T-cell (primary cell): ENCODE measurements at regions not wholly inside any gene's neighbourhood (a gene's known extent, or its start where the extent isn't known, plus 50 kb on each side); places are given as distances from the start of the nearest gene placed in this dataset.

ENCODE experiments used
- ATAC-seq, 4 experiments: fragments of 200-7000 bp in 3 of 4; fragments of 150-1000 bp in 1 of 4; cut with Tn5 transposase; replicated peaks in 1 of 4; 1 replicate in 3 of 4; 2 replicates in 1 of 4; pipeline ENCODE4 v1.10.0; 2021; ENCODE audit warnings: moderate library complexity in 3 of 4, mild to moderate bottlenecking in 2 of 4, moderate number of reproducible peaks in 1 of 4
- CTCF ChIA-PET, 2 donors: fragments of 300-600 bp; sonication (Branson Sonifier 250); formaldehyde crosslinking; loops; one replicate each; lab custom pipeline; 2022; ENCODE audit warnings: antibody characterized with exemption in 2 of 2; lab: Charles Lee
- POLR2A ChIA-PET, 2 donors: fragments of 300-600 bp; sonication (Branson Sonifier 250); formaldehyde crosslinking; loops; one replicate each; lab custom pipeline; 2022; ENCODE audit warnings: antibody characterized with exemption in 2 of 2; lab: Charles Lee
- DNase-seq, 35 experiments: peaks; one replicate each; pipeline versions ENCODE4 v3.0.0 to v3.0.0-alpha.2; 2013 to 2023
- H3K27ac ChIP-seq: one replicate; pipeline ENCODE4 v1.5.1; 2013; ENCODE audit warnings: low read length
- H3K27me3 ChIP-seq, 2 experiments: replicated peaks in 1 of 2; 1 replicate in 1 of 2; 2 replicates in 1 of 2; pipeline versions ENCODE4 v1.6.1 to v1.7.0; 2013; ENCODE audit warnings: low read length in 1 of 2, mixed read lengths in 1 of 2; ENCODE audit not compliant: control insufficient read depth in 2 of 2, insufficient read depth in 2 of 2; ENCODE audit errors: extremely low read depth in 1 of 2
- H3K36me3 ChIP-seq, 2 donors: 1 replicate in 1 of 2; 2 replicates in 1 of 2; pipeline versions ENCODE4 v1.6.1 to v1.7.0; 2013; ENCODE audit warnings: low read length in 1 of 2; ENCODE audit not compliant: control insufficient read depth in 2 of 2, insufficient read depth in 1 of 2; ENCODE audit errors: extremely low read depth in 1 of 2
- H3K4me1 ChIP-seq, 2 experiments: 1 replicate in 1 of 2; 2 replicates in 1 of 2; pipeline versions ENCODE4 v1.6.1 to v1.7.0; 2013; ENCODE audit warnings: low read length in 2 of 2, mixed read lengths in 1 of 2; ENCODE audit not compliant: insufficient read depth in 2 of 2, control insufficient read depth in 1 of 2; ENCODE audit errors: extremely low read depth in 1 of 2
- H3K4me3 ChIP-seq, 2 donors: 1 replicate in 1 of 2; 2 replicates in 1 of 2; pipeline versions ENCODE4 v1.5.1 to v1.7.0; 2013; ENCODE audit warnings: mild to moderate bottlenecking in 2 of 2, low read length in 1 of 2, moderate library complexity in 1 of 2; ENCODE audit not compliant: control insufficient read depth in 1 of 2; ENCODE audit errors: extremely low read depth in 1 of 2
- H3K9me3 ChIP-seq: 2 replicates; pipeline ENCODE4 v1.7.0; 2013
- H3K27ac Mint-ChIP-seq, 2 donors: one replicate each; pipeline ENCODE4 v1.8.0; 2020 to 2021; ENCODE audit warnings: mild to moderate bottlenecking in 2 of 2, mixed read lengths in 2 of 2
- H3K27me3 Mint-ChIP-seq, 2 donors: one replicate each; pipeline ENCODE4 v1.8.0; 2021 to 2022; ENCODE audit warnings: mixed read lengths in 2 of 2
- H3K36me3 Mint-ChIP-seq: one replicate; pipeline ENCODE4 v1.8.0; 2021; ENCODE audit warnings: mixed read lengths
- H3K4me1 Mint-ChIP-seq, 3 donors: one replicate each; pipeline ENCODE4 v1.8.0; 2020 to 2022; ENCODE audit warnings: mixed read lengths in 3 of 3, mild to moderate bottlenecking in 1 of 3
- H3K4me3 Mint-ChIP-seq, 3 donors: one replicate each; pipeline ENCODE4 v1.8.0; 2020 to 2022; ENCODE audit warnings: mild to moderate bottlenecking in 3 of 3, mixed read lengths in 3 of 3, moderate library complexity in 3 of 3
- H3K9me3 Mint-ChIP-seq, 3 donors: one replicate each; pipeline ENCODE4 v1.8.0; 2020 to 2022; ENCODE audit warnings: mixed read lengths in 3 of 3
- WGBS: methylation state at CpG from one replicate; pipeline ENCODE4 v1.1.5; 2013; ENCODE audit warnings: missing lambda C conversion rate; ENCODE audit not compliant: insufficient coverage; 5-methylcytosine and 5-hydroxymethylcytosine counted together

GRCh38 chr6:91660893-91661292 is 1074.0 kb upstream of the MAP3K7 start:
- no peaks in the 10 kb centered on the region for H3K4me1 Mint-ChIP-seq
- ChIA-PET POLR2A (no interaction called here), CTCF (no interaction called here)
- no peak overlapping the region for H3K27ac ChIP-seq
- H3K27ac Mint-ChIP-seq: no peak overlapping the region
- no peak overlapping the region for H3K4me3 ChIP-seq
- ATAC-seq: no peak
- H3K9me3 Mint-ChIP-seq: peaks cover 0 to 16% (median 6%) of the 10 kb centered on the region in 3 donors
- H3K4me1 ChIP-seq: no peaks in the 10 kb centered on the region
- no peaks in the 10 kb centered on the region for H3K27me3 ChIP-seq
- no peaks in the 10 kb centered on the region for H3K36me3 ChIP-seq
- no peaks in the 10 kb centered on the region for H3K27me3 Mint-ChIP-seq
- DNase-seq: no peak
- no peaks in the 10 kb centered on the region for H3K36me3 Mint-ChIP-seq
- WGBS: no CpG with 5 or more reads among the region's 1 CpG
- H3K4me3 Mint-ChIP-seq: no peak overlapping the region
- no peaks in the 10 kb centered on the region for H3K9me3 ChIP-seq

- peaks cover 0 to 16% (median 8%) of the 10 kb centered on the region in 3 donors for H3K9me3 Mint-ChIP-seq
- H3K4me1 Mint-ChIP-seq: no peaks in the 10 kb centered on the region
- Histone ChIP-seq H3K9me3 (no peaks in the 10 kb centered on the region), H3K4me1 (no peaks in the 10 kb centered on the region), H3K36me3 (no peaks in the 10 kb centered on the region), H3K27ac (no peak overlapping the region), H3K4me3 (no peak overlapping the region), H3K27me3 (no peaks in the 10 kb centered on the region)
- WGBS: no CpG with 5 or more reads among the region's 1 CpG
- no peak for DNase-seq
- no peaks in the 10 kb centered on the region for H3K27me3 Mint-ChIP-seq
- H3K27ac Mint-ChIP-seq: no peak overlapping the region
- ChIA-PET CTCF (no interaction called here), POLR2A (no interaction called here)
- H3K4me3 Mint-ChIP-seq: no peak overlapping the region
- H3K36me3 Mint-ChIP-seq: no peaks in the 10 kb centered on the region
- ATAC-seq: no peak
Measured at GRCh38 chr6:91659891-91660290, 1073.0 kb upstream of the MAP3K7 start.

- ATAC-seq: no peak
- Histone ChIP-seq H3K9me3 (no peaks in the 10 kb centered on the region), H3K27me3 (no peaks in the 10 kb centered on the region), H3K27ac (no peak overlapping the region), H3K4me1 (no peaks in the 10 kb centered on the region), H3K4me3 (no peak overlapping the region), H3K36me3 (no peaks in the 10 kb centered on the region)
- DNase-seq: no peak
- CTCF ChIA-PET: no interaction called here
- 75% methylated on average over 2 of the region's 6 CpGs for WGBS
- Mint-ChIP-seq H3K27me3 (no peaks in the 10 kb centered on the region), H3K36me3 (no peaks in the 10 kb centered on the region), H3K4me3 (no peak overlapping the region), H3K4me1 (no peaks in the 10 kb centered on the region), H3K27ac (no peak overlapping the region), H3K9me3 (peaks cover 3 to 14% (median 9%) of the 10 kb centered on the region in 3 donors)
- POLR2A ChIA-PET: no interaction called here
Measured at GRCh38 chr6:91654793-91655192, 1067.9 kb upstream of the MAP3K7 start.

- 31% methylated on average over 3 of the region's 3 CpGs for WGBS
- Histone ChIP-seq H3K4me3 (no peak overlapping the region), H3K4me1 (no peaks in the 10 kb centered on the region), H3K27ac (no peak overlapping the region), H3K9me3 (no peaks in the 10 kb centered on the region), H3K36me3 (no peaks in the 10 kb centered on the region), H3K27me3 (no peaks in the 10 kb centered on the region)
- ATAC-seq (no peak), DNase-seq (no peak)
- ChIA-PET POLR2A (no interaction called here), CTCF (interaction anchor here in 1 of 2 donors (0.7 kb wide), 1 partner anchor 429 kb away, joined by 3 read pairs; no protein-coding TSS in a partner anchor)
- H3K36me3 Mint-ChIP-seq: no peaks in the 10 kb centered on the region
- H3K4me3 Mint-ChIP-seq: no peak overlapping the region
- peaks cover 3 to 14% (median 9%) of the 10 kb centered on the region in 3 donors for H3K9me3 Mint-ChIP-seq
- H3K27me3 Mint-ChIP-seq: no peaks in the 10 kb centered on the region
- no peak overlapping the region for H3K27ac Mint-ChIP-seq
- H3K4me1 Mint-ChIP-seq: no peaks in the 10 kb centered on the region
Measured at GRCh38 chr6:91654357-91654756, 1067.5 kb upstream of the MAP3K7 start.

GRCh38 chr6:91653895-91654294 is 1067.0 kb upstream of the MAP3K7 start:
- DNase-seq (no peak), ATAC-seq (no peak)
- Histone ChIP-seq H3K27me3 (no peaks in the 10 kb centered on the region), H3K9me3 (no peaks in the 10 kb centered on the region), H3K4me1 (no peaks in the 10 kb centered on the region), H3K36me3 (no peaks in the 10 kb centered on the region), H3K4me3 (no peak overlapping the region), H3K27ac (no peak overlapping the region)
- ChIA-PET POLR2A (no interaction called here), CTCF (interaction anchor here in 1 of 2 donors (0.7 kb wide), 1 partner anchor 428 kb away, joined by 3 read pairs; no protein-coding TSS in a partner anchor)
- Mint-ChIP-seq H3K27me3 (no peaks in the 10 kb centered on the region), H3K9me3 (peaks cover 3 to 14% (median 9%) of the 10 kb centered on the region in 3 donors), H3K36me3 (no peaks in the 10 kb centered on the region), H3K4me3 (no peak overlapping the region), H3K4me1 (no peaks in the 10 kb centered on the region), H3K27ac (no peak overlapping the region)
- 43% methylated on average over 2 of the region's 5 CpGs for WGBS

- H3K9me3 Mint-ChIP-seq: peaks cover 3 to 14% (median 9%) of the 10 kb centered on the region in 3 donors
- Histone ChIP-seq H3K4me3 (no peak overlapping the region), H3K36me3 (no peaks in the 10 kb centered on the region), H3K27ac (no peak overlapping the region), H3K27me3 (no peaks in the 10 kb centered on the region), H3K4me1 (no peaks in the 10 kb centered on the region), H3K9me3 (no peaks in the 10 kb centered on the region)
- 83% methylated on average over 4 of the region's 6 CpGs for WGBS
- no peaks in the 10 kb centered on the region for H3K36me3 Mint-ChIP-seq
- DNase-seq (no peak), ATAC-seq (no peak)
- H3K27ac Mint-ChIP-seq: no peak overlapping the region
- H3K27me3 Mint-ChIP-seq: no peaks in the 10 kb centered on the region
- ChIA-PET POLR2A (no interaction called here), CTCF (no interaction called here)
- no peak overlapping the region for H3K4me3 Mint-ChIP-seq
- H3K4me1 Mint-ChIP-seq: no peaks in the 10 kb centered on the region
Measured at GRCh38 chr6:91653076-91653723, 1066.3 kb upstream of the MAP3K7 start.
